Left lung (tissue), 4 donors: ENCODE measurements at regions not wholly inside any gene's neighbourhood (a gene's known extent, or its start where the extent isn't known, plus 50 kb on each side); places are given as distances from the start of the nearest gene placed in this dataset.

Source experiments
- ATAC-seq: fragments of 200-7000 bp; cut with Tn5 transposase; one replicate; pipeline ENCODE4 v1.9.1; 2020; ENCODE audit warnings: moderate library complexity
- DNase-seq, 4 donors: peaks; one replicate each; pipeline ENCODE4 v3.0.0-alpha.2; 2013 to 2020
- H3K27ac ChIP-seq, 2 donors: fragments of 200-600 bp; sonication (generic) in 1 of 2; one replicate each; pipeline versions ENCODE4 v1.5.0 to v1.8.0; 2020 to 2021
- H3K27me3 ChIP-seq, 2 donors: fragments of 200-600 bp; sonication (generic) in 1 of 2; one replicate each; pipeline versions ENCODE4 v1.5.0 to v1.8.0; 2020 to 2021
- H3K36me3 ChIP-seq, 2 donors: fragments of 200-600 bp; sonication (generic) in 1 of 2; one replicate each; pipeline versions ENCODE4 v1.5.0 to v1.8.0; 2020 to 2021
- H3K4me1 ChIP-seq, 2 donors: fragments of 200-600 bp; one replicate each; pipeline ENCODE4 v1.8.0; 2021
- H3K4me3 ChIP-seq, 2 donors: fragments of 200-600 bp; sonication (generic) in 1 of 2; one replicate each; pipeline versions ENCODE4 v1.5.0 to v1.8.0; 2020 to 2021; ENCODE audit warnings: mild to moderate bottlenecking in 1 of 2
- H3K9me3 ChIP-seq, 2 donors: fragments of 200-600 bp; sonication (generic) in 1 of 2; one replicate each; pipeline versions ENCODE4 v1.5.0 to v1.8.0; 2020 to 2021
- CTCF ChIP-seq, 2 donors: fragments of 200-600 bp; sonication (generic) in 1 of 2; IDR thresholded peaks; one replicate each; pipeline versions ENCODE4 v1.5.0 to v1.8.0; 2021; ENCODE audit warnings: antibody characterized with exemption in 2 of 2
- intact Hi-C, 2 donors: fragments of 100-400 bp; cut with DNase I; formaldehyde crosslinking; loops; one replicate each; pipeline versions ENCODE4 v1.11.2 to v1.14.2; 2022
- donor health status: DM: no; HTN: yes; CAD: no.
- donor health status: DM: no; HTN: no; CAD: no.

GRCh38 chr13:103192511-103193135 lies 126.4 kb upstream of the SLC10A2 start:
- Histone ChIP-seq H3K4me1 (no peaks in the 10 kb centered on the region), H3K27me3 (no peaks in the 10 kb centered on the region), H3K27ac (no peak overlapping the region), H3K4me3 (no peak overlapping the region), H3K36me3 (no peaks in the 10 kb centered on the region), H3K9me3 (no peaks in the 10 kb centered on the region)
- ATAC-seq: no peak
- intact Hi-C loops: no loop called here
- DNase-seq: no peak
- TF ChIP-seq CTCF (IDR thresholded peaks at IDR 0.05): no peak

- ATAC-seq (no peak), DNase-seq (no peak)
- no peaks in the 10 kb centered on the region for H3K4me1 ChIP-seq
- H3K9me3 ChIP-seq: no peaks in the 10 kb centered on the region
- intact Hi-C loops: no loop called here
- H3K27ac ChIP-seq: no peak overlapping the region
- no peak overlapping the region for H3K4me3 ChIP-seq
- no peak for TF ChIP-seq CTCF (IDR thresholded peaks at IDR 0.05)
- H3K27me3 ChIP-seq: no peaks in the 10 kb centered on the region
- H3K36me3 ChIP-seq: no peaks in the 10 kb centered on the region
Measured at GRCh38 chr13:103190841-103191240, 124.6 kb upstream of the SLC10A2 start.

- Histone ChIP-seq H3K9me3 (no peaks in the 10 kb centered on the region), H3K36me3 (no peaks in the 10 kb centered on the region), H3K27ac (no peak overlapping the region), H3K4me1 (no peaks in the 10 kb centered on the region), H3K4me3 (no peak overlapping the region), H3K27me3 (no peaks in the 10 kb centered on the region)
- peak in 1 of 2 donors; percentile 37 for TF ChIP-seq CTCF (IDR thresholded peaks at IDR 0.05)
- DNase-seq (peak in 2 of 4 donors; percentile 36 to 58), ATAC-seq (peak; percentile 25)
- intact Hi-C loops: no loop called here
Measured at GRCh38 chr13:103188713-103189326, 122.6 kb upstream of the SLC10A2 start.

GRCh38 chr13:103187721-103188156 lies 121.5 kb upstream of the SLC10A2 start:
- no peak for TF ChIP-seq CTCF (IDR thresholded peaks at IDR 0.05)
- H3K9me3 ChIP-seq: no peaks in the 10 kb centered on the region
- intact Hi-C loops: no loop called here
- no peaks in the 10 kb centered on the region for H3K4me1 ChIP-seq
- DNase-seq (no peak), ATAC-seq (no peak)
- no peak overlapping the region for H3K4me3 ChIP-seq
- H3K36me3 ChIP-seq: no peaks in the 10 kb centered on the region
- H3K27me3 ChIP-seq: no peaks in the 10 kb centered on the region
- no peak overlapping the region for H3K27ac ChIP-seq

GRCh38 chr13:103184413-103184812 lies 118.2 kb upstream of the SLC10A2 start:
- ATAC-seq (no peak), DNase-seq (no peak)
- Histone ChIP-seq H3K9me3 (no peaks in the 10 kb centered on the region), H3K36me3 (no peaks in the 10 kb centered on the region), H3K4me1 (no peaks in the 10 kb centered on the region), H3K27me3 (no peaks in the 10 kb centered on the region), H3K27ac (no peak overlapping the region), H3K4me3 (no peak overlapping the region)
- intact Hi-C loops: no loop called here
- TF ChIP-seq CTCF (IDR thresholded peaks at IDR 0.05): no peak
